ENCODE measurements at regions not wholly inside any gene's neighbourhood (a gene's known extent, or its start where the extent isn't known, plus 50 kb on each side); places are given as distances from the start of the nearest gene placed in this dataset.

DNA sequence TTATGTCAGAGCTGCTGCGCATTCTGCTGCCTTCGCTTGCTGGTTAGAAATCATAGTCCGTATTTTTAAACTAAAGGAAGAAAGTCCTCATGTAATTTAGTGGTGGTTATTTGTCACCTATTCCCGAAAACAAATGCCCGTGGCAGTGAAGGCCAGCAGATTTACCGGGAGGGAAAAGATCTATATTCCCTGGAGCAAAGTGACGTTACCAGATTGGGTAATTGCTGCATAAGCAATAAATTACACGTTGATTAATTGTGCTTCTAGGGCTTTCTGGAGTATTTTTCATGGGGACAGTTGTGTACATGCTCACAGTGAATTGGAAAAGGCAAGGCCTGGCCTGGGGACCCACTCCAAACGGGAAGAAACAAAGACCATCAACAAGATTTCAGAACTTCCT lies 298.7 kb downstream of the NPHP4 start:
- no peak overlapping the region for H3K27ac ChIP-seq (ENCODE audit: low read length)
- TF ChIP-seq SMC3 (conservative IDR thresholded peaks at IDR 0.05; ENCODE audit: poor library complexity) (no peak), EP300 (conservative IDR thresholded peaks at IDR 0.05; ENCODE audit: poor library complexity, severe bottlenecking) (no peak), MXI1 (conservative IDR thresholded peaks at IDR 0.05; ENCODE audit: poor library complexity, severe bottlenecking) (no peak)
- no peaks in the 10 kb centered on the region for H3K9me2 ChIP-seq (ENCODE audit: insufficient read depth, low read length)

DNA sequence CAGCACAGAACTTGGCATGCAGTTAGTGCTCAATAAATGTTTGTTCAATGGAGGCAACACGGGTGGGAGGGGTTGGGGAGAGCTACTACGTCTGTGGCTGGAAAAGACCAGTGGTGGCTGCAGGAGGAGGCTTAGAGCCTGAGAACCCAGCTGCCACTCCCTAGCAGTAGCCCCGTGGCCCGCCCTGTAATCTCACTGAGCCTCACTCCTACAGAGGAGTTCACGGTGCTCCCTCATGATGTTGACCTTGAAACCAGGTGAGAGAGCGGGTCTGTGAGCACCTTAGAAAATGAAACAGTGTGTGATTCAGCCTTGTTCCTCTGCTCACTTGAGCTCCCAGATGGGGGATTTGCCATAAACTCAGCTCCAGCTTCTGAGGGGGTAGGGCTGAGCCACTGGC lies 299.6 kb downstream of the NPHP4 start:
- Histone ChIP-seq H3K27ac (ENCODE audit: low read length) (no peak overlapping the region), H3F3A (ENCODE audit: insufficient read depth, low read length, poor library complexity, severe bottlenecking) (no peaks in the 10 kb centered on the region), H3K79me2 (replicated peaks; ENCODE audit: insufficient read depth, low read length) (no peaks in the 10 kb centered on the region), H4K20me1 (ENCODE audit: insufficient read depth) (no peaks in the 10 kb centered on the region), H3K27me3 (ENCODE audit: insufficient read depth, low read depth, low read length) (no peaks in the 10 kb centered on the region), H3K9ac (ENCODE audit: low read length) (no peak overlapping the region), H3K9me2 (ENCODE audit: insufficient read depth, low read length) (no peaks in the 10 kb centered on the region), H3K4me3 (ENCODE audit: low read length) (no peak overlapping the region), H3K36me3 (ENCODE audit: insufficient read depth, low read length) (no peaks in the 10 kb centered on the region), H2AFZ (ENCODE audit: low read depth, low read length) (no peak overlapping the region), H3K9me3 (ENCODE audit: low read length) (no peaks in the 10 kb centered on the region), H3K4me2 (ENCODE audit: low read length) (no peak overlapping the region)
- TF ChIP-seq EZH2 (IDR thresholded peaks at IDR 0.05; ENCODE audit: borderline replicate concordance, insufficient read depth, low read length, poor library complexity, severe bottlenecking), result no peak
- no peak for TF ChIP-seq SMC3 (conservative IDR thresholded peaks at IDR 0.05; ENCODE audit: poor library complexity)
- TF ChIP-seq, protein P1, sequence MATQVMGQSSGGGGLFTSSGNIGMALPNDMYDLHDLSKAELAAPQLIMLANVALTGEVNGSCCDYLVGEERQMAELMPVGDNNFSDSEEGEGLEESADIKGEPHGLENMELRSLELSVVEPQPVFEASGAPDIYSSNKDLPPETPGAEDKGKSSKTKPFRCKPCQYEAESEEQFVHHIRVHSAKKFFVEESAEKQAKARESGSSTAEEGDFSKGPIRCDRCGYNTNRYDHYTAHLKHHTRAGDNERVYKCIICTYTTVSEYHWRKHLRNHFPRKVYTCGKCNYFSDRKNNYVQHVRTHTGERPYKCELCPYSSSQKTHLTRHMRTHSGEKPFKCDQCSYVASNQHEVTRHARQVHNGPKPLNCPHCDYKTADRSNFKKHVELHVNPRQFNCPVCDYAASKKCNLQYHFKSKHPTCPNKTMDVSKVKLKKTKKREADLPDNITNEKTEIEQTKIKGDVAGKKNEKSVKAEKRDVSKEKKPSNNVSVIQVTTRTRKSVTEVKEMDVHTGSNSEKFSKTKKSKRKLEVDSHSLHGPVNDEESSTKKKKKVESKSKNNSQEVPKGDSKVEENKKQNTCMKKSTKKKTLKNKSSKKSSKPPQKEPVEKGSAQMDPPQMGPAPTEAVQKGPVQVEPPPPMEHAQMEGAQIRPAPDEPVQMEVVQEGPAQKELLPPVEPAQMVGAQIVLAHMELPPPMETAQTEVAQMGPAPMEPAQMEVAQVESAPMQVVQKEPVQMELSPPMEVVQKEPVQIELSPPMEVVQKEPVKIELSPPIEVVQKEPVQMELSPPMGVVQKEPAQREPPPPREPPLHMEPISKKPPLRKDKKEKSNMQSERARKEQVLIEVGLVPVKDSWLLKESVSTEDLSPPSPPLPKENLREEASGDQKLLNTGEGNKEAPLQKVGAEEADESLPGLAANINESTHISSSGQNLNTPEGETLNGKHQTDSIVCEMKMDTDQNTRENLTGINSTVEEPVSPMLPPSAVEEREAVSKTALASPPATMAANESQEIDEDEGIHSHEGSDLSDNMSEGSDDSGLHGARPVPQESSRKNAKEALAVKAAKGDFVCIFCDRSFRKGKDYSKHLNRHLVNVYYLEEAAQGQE (IDR thresholded peaks at IDR 0.05; ENCODE audit: borderline replicate concordance), result no peak
- TF ChIP-seq POLR2AphosphoS5 (IDR thresholded peaks at IDR 0.05), result no peak
- TF ChIP-seq EP300 (conservative IDR thresholded peaks at IDR 0.05; ENCODE audit: poor library complexity, severe bottlenecking), result no peak
- no peak for TF ChIP-seq RAD21 (conservative IDR thresholded peaks at IDR 0.05)
- TF ChIP-seq TAF1 (IDR thresholded peaks at IDR 0.05; ENCODE audit: low read depth), result no peak
- no peak for TF ChIP-seq MXI1 (conservative IDR thresholded peaks at IDR 0.05; ENCODE audit: poor library complexity, severe bottlenecking)
- TF ChIP-seq, protein P2, sequence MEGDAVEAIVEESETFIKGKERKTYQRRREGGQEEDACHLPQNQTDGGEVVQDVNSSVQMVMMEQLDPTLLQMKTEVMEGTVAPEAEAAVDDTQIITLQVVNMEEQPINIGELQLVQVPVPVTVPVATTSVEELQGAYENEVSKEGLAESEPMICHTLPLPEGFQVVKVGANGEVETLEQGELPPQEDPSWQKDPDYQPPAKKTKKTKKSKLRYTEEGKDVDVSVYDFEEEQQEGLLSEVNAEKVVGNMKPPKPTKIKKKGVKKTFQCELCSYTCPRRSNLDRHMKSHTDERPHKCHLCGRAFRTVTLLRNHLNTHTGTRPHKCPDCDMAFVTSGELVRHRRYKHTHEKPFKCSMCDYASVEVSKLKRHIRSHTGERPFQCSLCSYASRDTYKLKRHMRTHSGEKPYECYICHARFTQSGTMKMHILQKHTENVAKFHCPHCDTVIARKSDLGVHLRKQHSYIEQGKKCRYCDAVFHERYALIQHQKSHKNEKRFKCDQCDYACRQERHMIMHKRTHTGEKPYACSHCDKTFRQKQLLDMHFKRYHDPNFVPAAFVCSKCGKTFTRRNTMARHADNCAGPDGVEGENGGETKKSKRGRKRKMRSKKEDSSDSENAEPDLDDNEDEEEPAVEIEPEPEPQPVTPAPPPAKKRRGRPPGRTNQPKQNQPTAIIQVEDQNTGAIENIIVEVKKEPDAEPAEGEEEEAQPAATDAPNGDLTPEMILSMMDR (IDR thresholded peaks at IDR 0.05; ENCODE audit: poor library complexity, severe bottlenecking), result no peak

More for the DNA sequence above, 298.7 kb downstream of the NPHP4 start:
- no peaks in the 10 kb centered on the region for H4K20me1 ChIP-seq (ENCODE audit: insufficient read depth)
- no peaks in the 10 kb centered on the region for H3K27me3 ChIP-seq (ENCODE audit: insufficient read depth, low read depth, low read length)
- H3K9me3 ChIP-seq (ENCODE audit: low read length), result no peaks in the 10 kb centered on the region
- no peaks in the 10 kb centered on the region for H3K36me3 ChIP-seq (ENCODE audit: insufficient read depth, low read length)
- H3K4me2 ChIP-seq (ENCODE audit: low read length), result no peak overlapping the region
- no peaks in the 10 kb centered on the region for H3F3A ChIP-seq (ENCODE audit: insufficient read depth, low read length, poor library complexity, severe bottlenecking)
- H3K79me2 ChIP-seq (replicated peaks; ENCODE audit: insufficient read depth, low read length), result no peaks in the 10 kb centered on the region
- no peak overlapping the region for H3K9ac ChIP-seq (ENCODE audit: low read length)
- H2AFZ ChIP-seq (ENCODE audit: low read depth, low read length), result no peak overlapping the region
- H3K4me3 ChIP-seq (ENCODE audit: low read length), result no peak overlapping the region
